AG04449 (cell line): ENCODE measurements at regions not wholly inside any gene's neighbourhood (a gene's known extent, or its start where the extent isn't known, plus 50 kb on each side); places are given as distances from the start of the nearest gene placed in this dataset.

Experiments
- CTCF ChIA-PET: fragments of 350-600 bp; formaldehyde crosslinking; extraction: SDS; loops from one replicate; lab custom pipeline; 2021; ENCODE audit warnings: antibody characterized with exemption; lab: Yijun Ruan, JAX
- POLR2A ChIA-PET: fragments of 400-600, 350-600 bp; formaldehyde crosslinking; extraction: SDS; loops from one replicate; lab custom pipeline; 2020; ENCODE audit warnings: antibody characterized with exemption, inconsistent platforms; lab: Yijun Ruan, JAX
- DNase-seq: peaks from one replicate; pipeline ENCODE4 v3.0.0-alpha.2; 2010; ENCODE audit warnings: low read depth, low spot score
- H3K4me3 ChIP-seq: 2 replicates; pipeline ENCODE4 v1.5.1; 2011; ENCODE audit warnings: low read depth, mild to moderate bottlenecking, control low read depth, low read length
- CTCF ChIP-seq: IDR thresholded peaks from one replicate; pipeline ENCODE4 v1.5.1; 2011; ENCODE audit warnings: mild to moderate bottlenecking, moderate library complexity, low read length, control low read depth, inconsistent platforms; ENCODE audit not compliant: insufficient read depth; ENCODE audit errors: missing control alignments

- DNase-seq = no peak
- TF ChIP-seq CTCF = no peak
- ChIA-PET CTCF (no interaction called here), POLR2A (no interaction called here)
- H3K4me3 ChIP-seq = no peak overlapping the region
These were observed 114.6 kb upstream of the ARHGAP28 start for GRCh38 chr18:6614952-6615351.

- CTCF ChIA-PET = no interaction called here
- no peak for DNase-seq
- POLR2A ChIA-PET = no interaction called here
- H3K4me3 ChIP-seq = no peak overlapping the region
- no peak for TF ChIP-seq CTCF
These were observed 112.5 kb upstream of the ARHGAP28 start for GRCh38 chr18:6616981-6617380.

- CTCF ChIA-PET = no interaction called here
- no peak for TF ChIP-seq CTCF
- POLR2A ChIA-PET = no interaction called here
These were observed 108.1 kb upstream of the ARHGAP28 start for GRCh38 chr18:6621437-6621836.

GRCh38 chr18:6623278-6623677 lies 106.2 kb upstream of the ARHGAP28 start:
- no peak for TF ChIP-seq CTCF
- no peak for DNase-seq
- POLR2A ChIA-PET = no interaction called here
- CTCF ChIA-PET = no interaction called here
- H3K4me3 ChIP-seq = no peak overlapping the region

More at GRCh38 chr18:6621437-6621836, 108.1 kb upstream of the ARHGAP28 start:
- H3K4me3 ChIP-seq = no peak overlapping the region
- no peak for DNase-seq

GRCh38 chr18:6624271-6624660 lies 105.2 kb upstream of the ARHGAP28 start:
- POLR2A ChIA-PET = no interaction called here
- no peak overlapping the region for H3K4me3 ChIP-seq
- CTCF ChIA-PET = interaction anchor here (1.4 kb wide), 1 partner anchor 261 kb away, joined by 4 read pairs; no protein-coding TSS in a partner anchor
- no peak for DNase-seq
- no peak for TF ChIP-seq CTCF

GRCh38 chr18:6624661-6625311 lies 104.7 kb upstream of the ARHGAP28 start:
- ChIA-PET POLR2A (no interaction called here), CTCF (interaction anchor here (1.4 kb wide), 1 partner anchor 261 kb away, joined by 4 read pairs; no protein-coding TSS in a partner anchor)
- H3K4me3 ChIP-seq = no peak overlapping the region
- TF ChIP-seq CTCF = no peak
- DNase-seq = no peak
